Neural crest cell (in vitro differentiated cells): ENCODE measurements at regions not wholly inside any gene's neighbourhood (a gene's known extent, or its start where the extent isn't known, plus 50 kb on each side); places are given as distances from the start of the nearest gene placed in this dataset.

Experiments used
- DNase-seq: peaks from one replicate; pipeline ENCODE4 v3.0.0; 2021; ENCODE audit warnings: low read depth, mixed read lengths, low spot score
- H3K27ac Mint-ChIP-seq: one replicate; pipeline ENCODE4 v1.8.0; 2021; ENCODE audit warnings: mild to moderate bottlenecking, mixed read lengths; ENCODE audit not compliant: unreplicated experiment
- H3K27me3 Mint-ChIP-seq: 2 replicates; pipeline ENCODE4 v1.8.0; 2021; ENCODE audit warnings: low read depth, mild to moderate bottlenecking, mixed read lengths
- H3K36me3 Mint-ChIP-seq: 2 replicates; pipeline ENCODE4 v1.8.0; 2021; ENCODE audit warnings: low read depth, mild to moderate bottlenecking, mixed read lengths
- H3K4me1 Mint-ChIP-seq: 2 replicates; pipeline ENCODE4 v1.8.0; 2021; ENCODE audit warnings: mixed read lengths
- H3K4me3 Mint-ChIP-seq: one replicate; pipeline ENCODE4 v1.8.0; 2021; ENCODE audit warnings: mild to moderate bottlenecking, mixed read lengths
- H3K9me3 Mint-ChIP-seq: 2 replicates; pipeline ENCODE4 v1.8.0; 2021; ENCODE audit warnings: mixed read lengths
- CTCF ChIP-seq: fragments of 200-600 bp; sonication (generic); conservative IDR thresholded peaks from 2 replicates; pipeline ENCODE4 v1.5.0; 2021; ENCODE audit warnings: antibody characterized with exemption, mild to moderate bottlenecking

- no peak for TF ChIP-seq CTCF
- H3K9me3 Mint-ChIP-seq: no peaks in the 10 kb centered on the region
- H3K4me3 Mint-ChIP-seq: no peak overlapping the region
- H3K27me3 Mint-ChIP-seq: no peaks in the 10 kb centered on the region
- peaks cover 3% of the 10 kb centered on the region for H3K4me1 Mint-ChIP-seq
- no peak for DNase-seq
- peaks cover 4% of the 10 kb centered on the region for H3K36me3 Mint-ChIP-seq
- H3K27ac Mint-ChIP-seq: no peak overlapping the region
Measured at GRCh38 chr15:62561059-62561519, 396.0 kb upstream of the C2CD4B start.

- no peak for TF ChIP-seq CTCF
- Mint-ChIP-seq H3K4me3 (no peak overlapping the region), H3K9me3 (no peaks in the 10 kb centered on the region), H3K27me3 (no peaks in the 10 kb centered on the region), H3K36me3 (peaks cover 4% of the 10 kb centered on the region), H3K27ac (no peak overlapping the region), H3K4me1 (peaks cover 3% of the 10 kb centered on the region)
- no peak for DNase-seq
Measured at GRCh38 chr15:62561571-62561970, 396.5 kb upstream of the C2CD4B start.

GRCh38 chr15:62564886-62565633 is 400.0 kb upstream of the C2CD4B start:
- no peak for TF ChIP-seq CTCF
- H3K4me3 Mint-ChIP-seq: no peak overlapping the region
- peaks cover 3% of the 10 kb centered on the region for H3K4me1 Mint-ChIP-seq

GRCh38 chr15:62565634-62566026 is 400.5 kb upstream of the C2CD4B start:
- Mint-ChIP-seq H3K27me3 (no peaks in the 10 kb centered on the region), H3K4me3 (no peak overlapping the region), H3K4me1 (peaks cover 3% of the 10 kb centered on the region), H3K36me3 (no peaks in the 10 kb centered on the region), H3K27ac (no peak overlapping the region), H3K9me3 (no peaks in the 10 kb centered on the region)
- no peak for DNase-seq
- TF ChIP-seq CTCF: no peak

More at GRCh38 chr15:62564886-62565633, 400.0 kb upstream of the C2CD4B start:
- Mint-ChIP-seq H3K9me3 (no peaks in the 10 kb centered on the region), H3K36me3 (no peaks in the 10 kb centered on the region), H3K27ac (no peak overlapping the region), H3K27me3 (no peaks in the 10 kb centered on the region)
- no peak for DNase-seq

GRCh38 chr15:62566248-62566647 is 401.2 kb upstream of the C2CD4B start:
- Mint-ChIP-seq H3K4me3 (no peak overlapping the region), H3K36me3 (no peaks in the 10 kb centered on the region), H3K27ac (no peak overlapping the region), H3K4me1 (peaks cover 3% of the 10 kb centered on the region), H3K27me3 (no peaks in the 10 kb centered on the region), H3K9me3 (no peaks in the 10 kb centered on the region)
- TF ChIP-seq CTCF: no peak
- no peak for DNase-seq
